EL (cell line): ENCODE measurements at regions not wholly inside any gene's neighbourhood (a gene's known extent, or its start where the extent isn't known, plus 50 kb on each side); places are given as distances from the start of the nearest gene placed in this dataset.

ENCODE experiments used
- DNase-seq: peaks from one replicate; pipeline ENCODE4 v3.0.0-alpha.2; 2016

- DNase-seq = no peak
Measured at GRCh38 chr12:19884021-19884492, 444.8 kb downstream of the AEBP2 start.

- DNase-seq = no peak
Measured at GRCh38 chr12:19885093-19885812, 446.0 kb downstream of the AEBP2 start.

DNA sequence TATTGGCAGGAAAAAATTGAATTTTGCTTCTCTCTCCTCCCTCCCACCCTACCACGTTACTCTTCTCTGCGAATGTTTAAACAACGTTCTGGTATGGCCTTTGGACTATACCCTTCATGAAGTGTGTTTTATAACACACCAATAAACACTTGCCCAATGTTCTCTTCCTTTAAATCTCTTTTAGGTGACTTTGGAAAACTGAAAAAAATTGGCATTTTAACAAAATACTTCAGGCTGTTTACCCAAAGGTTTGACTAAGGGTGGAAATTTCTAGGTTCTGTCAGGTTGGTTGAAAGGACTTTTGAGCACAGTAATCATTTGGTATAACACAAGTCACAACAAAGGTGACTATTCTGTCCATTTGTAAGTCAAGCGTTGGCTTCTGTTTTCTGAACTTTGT is 446.8 kb downstream of the AEBP2 start:
- DNase-seq = no peak

DNA sequence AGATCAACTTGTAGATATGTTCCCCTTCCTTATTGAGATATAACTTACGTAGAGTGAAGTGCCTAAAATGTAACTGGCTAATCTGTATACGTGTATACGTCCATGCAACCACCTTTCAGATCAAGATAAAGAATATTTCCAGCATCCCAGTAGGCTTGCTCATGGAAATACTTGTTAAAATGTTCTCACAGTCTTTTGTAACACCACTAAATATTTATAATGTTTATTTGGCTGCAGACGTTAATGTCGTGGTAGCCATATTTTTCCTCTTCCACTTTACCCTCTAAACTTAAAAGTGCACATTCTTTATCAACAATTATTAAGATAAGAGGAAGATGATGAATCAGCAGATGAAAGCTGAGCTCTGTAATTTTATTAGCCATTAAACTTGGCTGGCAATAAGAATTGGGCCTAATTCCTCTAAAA is 447.4 kb downstream of the AEBP2 start:
- DNase-seq = no peak

DNA sequence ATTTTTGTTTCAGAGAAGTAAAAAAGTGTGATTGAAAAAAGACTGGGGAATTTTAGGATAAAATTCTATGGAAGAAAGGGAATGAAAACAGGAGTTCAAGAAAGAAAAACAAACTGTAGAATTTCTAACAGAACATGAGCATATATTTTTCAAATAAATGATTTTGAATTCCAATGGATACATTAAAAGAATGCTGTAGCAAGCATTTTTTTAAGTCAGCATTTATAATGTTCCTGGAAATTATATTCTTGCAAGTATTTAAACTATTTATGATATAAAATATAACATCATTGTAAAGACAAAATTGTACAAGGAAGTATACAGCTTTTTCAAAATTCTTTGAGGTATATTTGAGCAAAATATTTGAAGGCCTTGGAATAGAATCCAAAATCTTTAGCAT is 450.7 kb downstream of the AEBP2 start:
- DNase-seq = no peak

DNA sequence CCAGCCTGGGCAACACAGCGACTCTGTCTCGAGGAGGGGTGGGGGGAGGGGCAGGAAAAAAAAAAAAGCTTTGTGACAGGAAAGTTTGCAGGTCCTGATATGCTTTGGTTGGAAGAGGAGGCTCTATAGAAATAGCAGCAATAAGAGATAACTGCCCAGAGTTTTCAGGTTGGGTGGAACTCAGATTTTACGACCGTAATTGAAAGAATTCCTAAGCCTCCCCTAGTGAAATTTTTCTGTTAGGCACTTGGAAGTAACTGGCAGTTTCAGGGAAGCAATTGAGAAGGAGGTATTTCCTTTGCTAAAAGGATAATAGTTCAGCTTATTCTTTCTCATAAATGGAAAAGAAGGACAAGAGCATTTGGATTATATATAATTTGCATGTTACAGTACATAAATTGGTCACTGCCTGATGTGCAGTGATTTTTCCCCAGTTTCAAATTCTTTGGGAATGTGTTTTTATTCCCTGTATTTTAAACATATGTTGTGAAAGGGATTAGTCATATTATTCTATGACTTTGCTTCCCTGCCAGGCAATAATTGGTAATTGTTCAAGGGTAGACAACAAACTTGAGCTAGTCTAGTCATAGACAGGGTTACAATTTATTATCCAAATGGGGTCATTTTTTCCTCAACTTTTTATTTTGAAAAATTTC is 452.8 kb downstream of the AEBP2 start:
- DNase-seq = peak; percentile 18

- DNase-seq = peak; percentile 34
Measured at GRCh38 chr12:19893514-19893913, 454.2 kb downstream of the AEBP2 start.

DNA sequence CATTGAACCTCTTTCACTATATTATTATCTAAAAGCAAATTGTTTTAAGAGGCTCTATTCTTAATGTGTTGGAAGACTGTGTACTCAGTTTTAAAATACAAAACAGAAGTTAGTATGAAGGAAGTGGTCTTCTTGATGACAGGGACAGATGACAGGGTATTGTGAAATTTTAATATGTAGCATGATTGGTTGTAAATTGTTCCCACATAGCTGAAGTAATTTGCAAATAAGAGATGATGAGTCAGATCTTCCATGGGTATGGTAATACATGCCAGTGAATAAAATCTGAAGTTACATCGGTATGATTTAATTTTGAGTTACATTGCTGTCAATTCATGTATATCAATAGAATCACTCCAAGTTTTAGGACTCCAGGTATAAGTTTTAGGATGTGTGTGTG is 454.8 kb downstream of the AEBP2 start:
- DNase-seq = peak; percentile 41

- no peak for DNase-seq
Measured at GRCh38 chr12:19894803-19895202, 455.5 kb downstream of the AEBP2 start.

DNA sequence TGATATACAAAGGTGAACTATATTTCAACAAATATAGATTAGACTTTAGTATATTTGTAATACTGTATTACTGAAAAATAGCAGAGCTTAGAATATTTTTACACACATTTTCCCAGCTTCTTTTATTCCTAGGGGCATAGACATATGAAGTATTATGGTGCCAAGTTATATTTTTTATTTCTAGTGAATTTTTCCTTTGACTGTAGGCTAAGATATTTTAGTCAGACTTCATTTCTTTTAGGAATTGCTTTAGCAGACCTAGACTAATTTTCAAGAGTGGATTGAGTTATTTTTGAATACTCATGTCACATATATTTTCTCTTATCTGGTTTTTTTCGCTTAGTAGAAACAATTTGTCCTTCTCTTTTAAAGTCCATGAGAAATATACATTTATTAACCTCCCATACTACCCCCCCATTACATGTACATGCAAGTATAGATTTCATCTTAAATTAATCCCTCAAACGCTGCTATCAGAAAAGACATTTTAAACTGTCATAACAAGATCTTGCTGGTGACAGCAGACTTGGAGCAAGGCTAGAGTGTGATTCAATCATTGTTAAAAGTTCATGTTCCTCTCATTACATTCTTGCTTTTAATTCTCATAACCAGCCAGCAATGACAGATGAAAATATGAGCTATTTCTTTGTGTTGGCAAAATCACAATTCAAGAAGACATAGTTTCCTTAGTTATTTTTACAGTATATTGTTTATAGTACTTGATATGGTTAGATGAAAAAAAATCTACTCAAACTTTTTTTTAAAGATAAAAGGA is 456.1 kb downstream of the AEBP2 start:
- no peak for DNase-seq

- DNase-seq = no peak
Measured at GRCh38 chr12:19896041-19896440, 456.7 kb downstream of the AEBP2 start.

DNA sequence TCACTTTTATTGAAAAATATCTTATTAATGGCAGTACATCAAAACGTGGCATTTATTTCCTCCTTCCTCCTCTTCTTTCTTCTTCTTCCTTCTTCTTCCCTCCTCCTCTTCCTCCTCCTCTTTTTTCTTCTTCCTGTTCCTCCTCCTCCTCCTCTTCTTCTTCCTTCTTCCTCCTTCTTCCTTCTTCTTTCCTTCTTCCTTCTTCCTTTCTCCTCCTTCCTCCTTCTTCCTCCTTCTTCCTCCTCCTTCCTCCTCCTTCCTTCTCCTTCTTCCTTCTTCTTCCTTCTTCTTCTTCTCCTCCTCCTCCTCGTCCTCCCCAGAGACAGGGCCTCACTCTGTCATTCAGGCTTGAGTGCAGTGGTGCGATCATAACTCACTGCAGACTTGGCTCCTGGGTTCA is 457.2 kb downstream of the AEBP2 start:
- DNase-seq = no peak

- DNase-seq = no peak
Measured at GRCh38 chr12:19897900-19898408, 458.7 kb downstream of the AEBP2 start.

DNA sequence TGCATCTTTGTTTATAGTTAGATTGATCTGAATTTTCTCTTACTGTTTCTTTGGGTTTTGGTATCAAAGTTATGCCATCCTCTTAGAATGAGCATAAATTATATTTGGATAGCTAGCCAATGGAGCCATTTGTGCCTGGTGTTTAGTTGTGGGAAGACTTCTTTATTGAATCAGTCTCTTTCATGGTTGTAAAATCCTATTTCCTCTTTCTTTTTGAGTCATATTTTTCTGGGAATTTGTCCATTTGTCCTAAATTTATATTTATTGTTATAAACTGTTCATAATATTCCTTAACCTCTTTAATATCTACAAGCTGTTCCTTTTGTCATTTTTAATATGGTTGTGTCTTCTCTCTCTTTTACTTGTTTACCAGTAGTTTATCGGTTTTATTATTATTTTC is 462.5 kb downstream of the AEBP2 start:
- no peak for DNase-seq

DNA sequence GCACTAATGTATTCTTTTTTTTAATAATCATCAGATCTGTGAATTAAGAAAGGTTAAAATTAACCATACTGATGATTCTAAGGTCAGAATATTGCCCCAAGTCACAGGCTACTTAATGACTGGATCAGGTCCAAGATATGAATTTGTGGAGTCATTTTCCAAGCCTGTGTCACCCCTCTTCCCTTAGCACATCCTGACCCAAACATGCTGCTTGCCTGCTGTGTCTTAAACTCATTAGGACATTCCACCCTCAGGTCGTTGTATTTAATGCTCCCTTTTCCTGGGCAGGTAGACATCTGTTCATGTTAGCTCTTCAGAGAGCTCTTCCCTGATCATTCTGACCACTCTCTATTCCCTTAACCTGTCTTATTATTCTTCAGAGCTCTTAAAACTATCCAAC is 463.5 kb upstream of the PDE3A start:
- peak; percentile 27 for DNase-seq

DNA sequence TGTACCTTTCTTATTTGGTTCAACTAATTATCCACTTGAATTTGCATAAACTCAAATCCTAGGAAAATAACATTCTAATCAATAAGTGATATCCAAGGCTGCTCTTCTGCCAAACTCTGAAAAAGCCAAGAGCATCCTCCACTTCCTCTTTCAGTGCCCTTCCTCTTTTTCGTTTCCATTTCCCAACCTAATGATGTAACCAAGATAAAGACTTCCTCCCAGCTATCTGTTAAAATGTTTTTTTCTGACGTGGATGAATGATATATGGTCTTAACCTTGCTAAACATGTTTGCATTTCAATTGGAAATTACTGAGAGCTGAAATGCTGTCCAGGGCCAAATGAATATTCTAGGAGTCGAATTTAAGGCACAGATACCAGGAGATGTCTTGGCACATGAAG is 459.5 kb upstream of the PDE3A start:
- no peak for DNase-seq

DNA sequence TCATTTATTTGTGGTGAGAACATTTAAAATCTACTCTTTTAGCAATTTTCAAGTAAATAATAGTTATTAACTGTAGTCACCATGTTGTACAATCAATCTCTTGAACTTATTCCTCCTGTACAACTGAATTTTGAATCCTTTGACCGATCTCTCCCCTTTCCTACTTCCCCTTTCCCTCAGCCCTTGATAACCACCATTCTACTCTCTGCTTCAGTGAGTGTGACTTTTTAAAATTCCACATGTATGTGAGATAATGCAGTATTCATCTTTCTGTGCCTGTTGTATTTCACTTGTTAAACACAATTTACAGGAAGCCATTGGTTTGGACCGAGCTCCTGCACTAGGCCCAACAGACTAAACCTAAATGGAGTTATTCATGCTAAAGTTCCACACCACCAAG is 458.9 kb upstream of the PDE3A start:
- DNase-seq = no peak

DNA sequence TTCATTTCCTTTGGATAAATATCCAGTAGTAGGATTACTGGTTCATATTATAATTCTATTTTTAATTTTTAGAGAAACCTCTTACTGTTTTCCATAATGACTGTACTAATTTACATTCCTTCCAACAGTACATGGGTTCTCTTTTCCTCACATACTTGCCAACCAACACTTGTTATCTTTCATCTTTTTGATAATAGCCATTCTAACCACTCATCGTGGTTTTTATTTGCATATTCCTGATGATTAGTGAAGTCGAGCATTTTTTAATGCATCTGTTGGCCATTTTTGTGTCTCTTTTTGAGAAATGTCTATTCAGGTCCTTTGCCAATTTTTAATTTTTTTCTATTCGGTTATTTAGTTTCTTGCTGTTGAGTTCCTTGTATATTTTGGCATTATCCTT is 457.7 kb upstream of the PDE3A start:
- DNase-seq = no peak

DNA sequence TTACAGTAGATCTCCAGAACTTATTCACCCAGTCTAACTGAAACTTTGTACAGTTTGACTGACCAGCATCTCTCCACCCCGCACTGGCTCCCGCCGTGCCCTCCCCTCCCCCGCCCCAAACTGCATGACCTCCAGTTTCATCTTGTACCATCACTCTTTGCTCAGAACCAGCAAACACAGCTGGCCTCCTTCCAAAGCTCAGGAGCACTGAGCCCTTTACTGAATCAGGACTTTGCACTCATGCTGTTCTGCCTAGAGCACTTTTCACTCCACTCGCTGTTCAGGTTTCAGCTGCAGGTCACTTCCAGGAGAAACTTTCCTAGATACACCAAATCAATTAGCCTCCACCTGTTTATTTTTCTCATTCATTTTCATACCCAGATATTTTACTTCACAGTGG is 455.3 kb upstream of the PDE3A start:
- no peak for DNase-seq

DNA sequence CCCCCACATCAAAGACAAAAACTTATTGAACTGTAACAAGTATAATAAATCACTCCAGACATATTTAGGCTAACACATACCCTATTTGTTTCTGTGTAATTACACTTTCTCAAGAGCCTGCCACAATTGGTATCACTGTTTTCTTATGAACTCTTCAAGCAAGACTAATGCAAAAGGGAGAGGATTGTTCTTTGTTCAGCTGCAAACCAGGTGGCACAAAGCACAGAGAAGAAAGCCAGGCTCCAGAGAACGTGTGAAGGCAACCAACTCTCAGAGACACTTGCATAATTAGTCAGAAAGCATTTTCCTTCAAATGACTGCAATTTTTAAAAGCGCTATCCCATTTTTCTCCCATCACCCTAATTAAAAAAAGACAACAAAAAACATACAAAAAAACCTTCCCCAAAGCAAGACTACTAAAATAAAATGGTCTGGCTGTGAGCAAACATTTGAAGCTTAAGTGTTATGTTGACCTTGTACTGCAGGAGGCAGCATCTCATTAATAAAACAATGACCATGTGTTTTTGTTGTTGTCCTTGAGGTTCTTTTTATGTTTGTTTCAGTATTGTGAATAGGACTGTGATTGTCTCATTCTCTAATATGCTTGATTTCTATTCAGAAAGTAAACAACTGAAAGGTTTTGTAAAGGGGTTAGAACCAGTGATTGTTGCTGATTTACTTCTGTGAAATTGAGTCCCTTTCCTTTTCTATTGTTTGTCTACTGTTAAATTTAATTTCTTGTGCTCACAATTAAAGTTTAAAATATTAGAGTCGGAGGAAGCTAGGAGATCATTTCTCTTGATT is 452.7 kb upstream of the PDE3A start:
- DNase-seq = peak; percentile 51

- no peak for DNase-seq
Measured at GRCh38 chr12:19916196-19916753, 452.1 kb upstream of the PDE3A start.

DNA sequence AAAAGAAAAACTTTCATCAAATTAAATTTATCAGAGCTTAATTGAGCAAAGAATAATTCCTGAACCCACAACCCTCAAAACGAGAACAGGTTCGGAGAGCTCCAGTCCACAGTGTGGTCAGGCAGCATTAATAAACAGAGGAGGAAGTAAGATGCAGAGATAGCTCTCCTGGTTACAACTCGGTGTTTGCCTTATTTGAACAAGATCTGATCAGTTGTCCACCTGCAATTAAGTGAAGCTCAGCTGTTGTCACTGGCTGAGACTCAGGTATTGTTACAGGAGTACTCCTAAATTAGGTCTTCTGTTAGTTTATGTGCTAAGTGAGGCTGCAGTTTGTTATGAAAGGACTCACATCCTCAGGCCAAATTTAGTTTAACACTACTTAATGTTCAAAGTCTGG is 451.4 kb upstream of the PDE3A start:
- DNase-seq = no peak
